Neural cell (in vitro differentiated cells): ENCODE measurements at regions not wholly inside any gene's neighbourhood (a gene's known extent, or its start where the extent isn't known, plus 50 kb on each side); places are given as distances from the start of the nearest gene placed in this dataset.

ENCODE experiments used
- H2AFZ ChIP-seq: fragments of 200-600, 300-800 bp; sonication (generic), shearing (Covaris generic); 2 replicates; pipeline ENCODE4 v1.6.0; 2014; ENCODE audit warnings: low read depth, mild to moderate bottlenecking, antibody characterized with exemption, low read length, moderate library complexity
- H3F3A ChIP-seq: fragments of 200-600 bp; shearing (Covaris generic); 2 replicates; pipeline ENCODE4 v1.6.1; 2016; ENCODE audit warnings: mild to moderate bottlenecking, moderate library complexity, mixed read lengths, antibody characterized with exemption, low read length; ENCODE audit not compliant: insufficient read depth, poor library complexity, severe bottlenecking
- H3K27ac ChIP-seq: fragments of 200-600, 300-800 bp; sonication (generic), shearing (Covaris generic); 2 replicates; pipeline ENCODE4 v1.5.1; 2014; ENCODE audit warnings: mild to moderate bottlenecking, low read length, moderate library complexity
- H3K27me3 ChIP-seq: fragments of 300-800, 200-600 bp; sonication (generic), shearing (Covaris generic); 2 replicates; pipeline ENCODE4 v1.6.0; 2014; ENCODE audit warnings: mild to moderate bottlenecking, low read depth, low read length, moderate library complexity; ENCODE audit not compliant: insufficient read depth
- H3K36me3 ChIP-seq: fragments of 300-800, 200-600 bp; sonication (generic), shearing (Covaris generic); 2 replicates; pipeline ENCODE4 v1.5.1; 2014; ENCODE audit warnings: mild to moderate bottlenecking, antibody characterized with exemption, low read length, moderate library complexity; ENCODE audit not compliant: insufficient read depth
- H3K4me2 ChIP-seq: fragments of 300-800, 200-600 bp; sonication (generic), shearing (Covaris generic); 2 replicates; pipeline ENCODE4 v1.6.0; 2014; ENCODE audit warnings: mild to moderate bottlenecking, low read length
- H3K4me3 ChIP-seq: fragments of 300-800, 200-600 bp; sonication (generic), shearing (Covaris generic); 2 replicates; pipeline ENCODE4 v1.5.1; 2014; ENCODE audit warnings: mild to moderate bottlenecking, low read length, moderate library complexity
- H3K79me2 ChIP-seq: fragments of 200-600 bp; shearing (Covaris generic); replicated peaks from 2 replicates; pipeline ENCODE4 v1.6.0; 2014; ENCODE audit warnings: mild to moderate bottlenecking, low read length, moderate library complexity; ENCODE audit not compliant: insufficient read depth
- H3K9ac ChIP-seq: fragments of 300-800, 200-600 bp; sonication (generic), shearing (Covaris generic); 2 replicates; pipeline ENCODE4 v1.6.1; 2016; ENCODE audit warnings: mild to moderate bottlenecking, low read length, mixed read lengths
- H3K9me2 ChIP-seq: fragments of 200-600 bp; shearing (Covaris generic); 2 replicates; pipeline ENCODE4 v1.6.1; 2016; ENCODE audit warnings: mild to moderate bottlenecking, low read length, mixed read lengths; ENCODE audit not compliant: insufficient read depth
- H3K9me3 ChIP-seq: fragments of 200-600, 300-800 bp; sonication (generic), shearing (Covaris generic); 2 replicates; pipeline ENCODE4 v1.6.1; 2016; ENCODE audit warnings: mild to moderate bottlenecking, mixed run types, low read length, moderate library complexity, mixed read lengths
- H4K20me1 ChIP-seq: fragments of 200-600 bp; shearing (Covaris generic); 2 replicates; pipeline ENCODE4 v1.6.1; 2016; ENCODE audit warnings: mild to moderate bottlenecking, mixed run types; ENCODE audit not compliant: insufficient read depth
- EP300 ChIP-seq: fragments of 450-650 bp; conservative IDR thresholded peaks from 2 replicates; pipeline ENCODE4 v1.6.1; 2014; ENCODE audit warnings: antibody characterized with exemption, mild to moderate bottlenecking, moderate library complexity; ENCODE audit not compliant: poor library complexity, severe bottlenecking
- EZH2 ChIP-seq: fragments of 200-600, 300-800 bp; shearing (Covaris generic), sonication (generic); IDR thresholded peaks from 2 replicates; pipeline ENCODE4 v1.6.1; 2014; ENCODE audit warnings: antibody characterized with exemption, low read length, borderline replicate concordance, mild to moderate bottlenecking; ENCODE audit not compliant: insufficient read depth, poor library complexity, severe bottlenecking
- MXI1 ChIP-seq: fragments of 450-650 bp; conservative IDR thresholded peaks from 2 replicates; pipeline ENCODE4 v1.6.1; 2014; ENCODE audit warnings: antibody characterized with exemption, mild to moderate bottlenecking; ENCODE audit not compliant: poor library complexity, severe bottlenecking
- POLR2AphosphoS5 ChIP-seq: IDR thresholded peaks from 2 replicates; pipeline ENCODE4 v1.6.1; 2012
- RAD21 ChIP-seq: fragments of 450-650 bp; conservative IDR thresholded peaks from 2 replicates; pipeline ENCODE4 v1.6.1; 2014; ENCODE audit warnings: antibody characterized with exemption, mild to moderate bottlenecking, moderate library complexity
- SMC3 ChIP-seq: fragments of 450-650 bp; conservative IDR thresholded peaks from 2 replicates; pipeline ENCODE4 v1.6.1; 2014; ENCODE audit warnings: antibody characterized with exemption, mild to moderate bottlenecking, moderate library complexity; ENCODE audit not compliant: poor library complexity
- TAF1 ChIP-seq: IDR thresholded peaks from 2 replicates; pipeline ENCODE4 v1.6.1; 2012; ENCODE audit warnings: low read depth
- TF ChIP-seq, protein P1 (sequence below): fragments of 450-650 bp; IDR thresholded peaks from 2 replicates; pipeline ENCODE4 v1.5.1; 2014; ENCODE audit warnings: antibody characterized with exemption, mild to moderate bottlenecking, moderate library complexity; ENCODE audit not compliant: poor library complexity, severe bottlenecking
- TF ChIP-seq, protein P2 (sequence below): IDR thresholded peaks from 2 replicates; pipeline ENCODE4 v1.6.1; 2012; ENCODE audit warnings: borderline replicate concordance

- no peak for TF ChIP-seq MXI1
- TF ChIP-seq, protein P1, sequence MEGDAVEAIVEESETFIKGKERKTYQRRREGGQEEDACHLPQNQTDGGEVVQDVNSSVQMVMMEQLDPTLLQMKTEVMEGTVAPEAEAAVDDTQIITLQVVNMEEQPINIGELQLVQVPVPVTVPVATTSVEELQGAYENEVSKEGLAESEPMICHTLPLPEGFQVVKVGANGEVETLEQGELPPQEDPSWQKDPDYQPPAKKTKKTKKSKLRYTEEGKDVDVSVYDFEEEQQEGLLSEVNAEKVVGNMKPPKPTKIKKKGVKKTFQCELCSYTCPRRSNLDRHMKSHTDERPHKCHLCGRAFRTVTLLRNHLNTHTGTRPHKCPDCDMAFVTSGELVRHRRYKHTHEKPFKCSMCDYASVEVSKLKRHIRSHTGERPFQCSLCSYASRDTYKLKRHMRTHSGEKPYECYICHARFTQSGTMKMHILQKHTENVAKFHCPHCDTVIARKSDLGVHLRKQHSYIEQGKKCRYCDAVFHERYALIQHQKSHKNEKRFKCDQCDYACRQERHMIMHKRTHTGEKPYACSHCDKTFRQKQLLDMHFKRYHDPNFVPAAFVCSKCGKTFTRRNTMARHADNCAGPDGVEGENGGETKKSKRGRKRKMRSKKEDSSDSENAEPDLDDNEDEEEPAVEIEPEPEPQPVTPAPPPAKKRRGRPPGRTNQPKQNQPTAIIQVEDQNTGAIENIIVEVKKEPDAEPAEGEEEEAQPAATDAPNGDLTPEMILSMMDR: no peak
- TF ChIP-seq EP300: no peak
- no peak for TF ChIP-seq POLR2AphosphoS5
- no peak for TF ChIP-seq RAD21
- TF ChIP-seq TAF1: no peak
- TF ChIP-seq EZH2: no peak
- TF ChIP-seq, protein P2, sequence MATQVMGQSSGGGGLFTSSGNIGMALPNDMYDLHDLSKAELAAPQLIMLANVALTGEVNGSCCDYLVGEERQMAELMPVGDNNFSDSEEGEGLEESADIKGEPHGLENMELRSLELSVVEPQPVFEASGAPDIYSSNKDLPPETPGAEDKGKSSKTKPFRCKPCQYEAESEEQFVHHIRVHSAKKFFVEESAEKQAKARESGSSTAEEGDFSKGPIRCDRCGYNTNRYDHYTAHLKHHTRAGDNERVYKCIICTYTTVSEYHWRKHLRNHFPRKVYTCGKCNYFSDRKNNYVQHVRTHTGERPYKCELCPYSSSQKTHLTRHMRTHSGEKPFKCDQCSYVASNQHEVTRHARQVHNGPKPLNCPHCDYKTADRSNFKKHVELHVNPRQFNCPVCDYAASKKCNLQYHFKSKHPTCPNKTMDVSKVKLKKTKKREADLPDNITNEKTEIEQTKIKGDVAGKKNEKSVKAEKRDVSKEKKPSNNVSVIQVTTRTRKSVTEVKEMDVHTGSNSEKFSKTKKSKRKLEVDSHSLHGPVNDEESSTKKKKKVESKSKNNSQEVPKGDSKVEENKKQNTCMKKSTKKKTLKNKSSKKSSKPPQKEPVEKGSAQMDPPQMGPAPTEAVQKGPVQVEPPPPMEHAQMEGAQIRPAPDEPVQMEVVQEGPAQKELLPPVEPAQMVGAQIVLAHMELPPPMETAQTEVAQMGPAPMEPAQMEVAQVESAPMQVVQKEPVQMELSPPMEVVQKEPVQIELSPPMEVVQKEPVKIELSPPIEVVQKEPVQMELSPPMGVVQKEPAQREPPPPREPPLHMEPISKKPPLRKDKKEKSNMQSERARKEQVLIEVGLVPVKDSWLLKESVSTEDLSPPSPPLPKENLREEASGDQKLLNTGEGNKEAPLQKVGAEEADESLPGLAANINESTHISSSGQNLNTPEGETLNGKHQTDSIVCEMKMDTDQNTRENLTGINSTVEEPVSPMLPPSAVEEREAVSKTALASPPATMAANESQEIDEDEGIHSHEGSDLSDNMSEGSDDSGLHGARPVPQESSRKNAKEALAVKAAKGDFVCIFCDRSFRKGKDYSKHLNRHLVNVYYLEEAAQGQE: no peak
- no peak for TF ChIP-seq SMC3
- H3K36me3 ChIP-seq: no peaks in the 10 kb centered on the region
- no peak overlapping the region for H3K4me2 ChIP-seq
- H3F3A ChIP-seq: no peaks in the 10 kb centered on the region
- H3K9ac ChIP-seq: no peak overlapping the region
- no peak overlapping the region for H3K27ac ChIP-seq
- H4K20me1 ChIP-seq: no peaks in the 10 kb centered on the region
- no peak overlapping the region for H2AFZ ChIP-seq
- no peaks in the 10 kb centered on the region for H3K27me3 ChIP-seq
- H3K4me3 ChIP-seq: no peak overlapping the region
- H3K9me2 ChIP-seq: no peaks in the 10 kb centered on the region
- H3K79me2 ChIP-seq: no peaks in the 10 kb centered on the region
- peaks cover 9% of the 10 kb centered on the region for H3K9me3 ChIP-seq
Measured at GRCh38 chr1:66434096-66434495, 99.9 kb upstream of the SGIP1 start.

DNA sequence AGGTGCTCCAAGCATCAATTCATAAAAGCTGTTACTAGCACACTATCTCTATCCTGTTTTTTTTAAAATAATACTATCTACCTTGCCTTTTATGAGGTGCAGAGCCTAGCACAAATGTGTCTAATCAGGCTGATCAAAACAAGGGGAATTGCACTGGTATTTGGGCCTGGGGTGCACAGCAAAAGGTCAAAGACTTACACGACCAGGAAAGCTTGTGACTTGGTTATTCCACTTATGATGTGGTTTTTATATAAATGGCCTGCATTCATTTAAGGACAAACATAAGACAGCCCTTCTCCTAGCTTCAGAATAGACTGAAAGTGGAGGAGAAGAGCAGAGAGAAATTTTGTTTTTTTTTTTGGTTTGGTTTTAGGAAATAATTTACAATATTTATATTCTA, 98.4 kb upstream of the SGIP1 start:
- Histone ChIP-seq H4K20me1 (no peaks in the 10 kb centered on the region), H3K79me2 (no peaks in the 10 kb centered on the region), H3K4me3 (no peak overlapping the region), H3K4me2 (no peak overlapping the region), H3F3A (no peaks in the 10 kb centered on the region), H3K27ac (no peak overlapping the region), H3K9me2 (no peaks in the 10 kb centered on the region), H3K27me3 (no peaks in the 10 kb centered on the region), H3K36me3 (no peaks in the 10 kb centered on the region), H3K9me3 (peaks cover 4% of the 10 kb centered on the region), H3K9ac (no peak overlapping the region), H2AFZ (no peak overlapping the region)
- TF ChIP-seq TAF1: no peak
- TF ChIP-seq, protein P1: no peak
- TF ChIP-seq SMC3: no peak
- no peak for TF ChIP-seq POLR2AphosphoS5
- TF ChIP-seq MXI1: no peak
- no peak for TF ChIP-seq EZH2
- TF ChIP-seq EP300: no peak
- TF ChIP-seq RAD21: no peak
- TF ChIP-seq, protein P2: no peak
